ENCODE measurements at regions not wholly inside any gene's neighbourhood (a gene's known extent, or its start where the extent isn't known, plus 50 kb on each side); places are given as distances from the start of the nearest gene placed in this dataset.

DNA sequence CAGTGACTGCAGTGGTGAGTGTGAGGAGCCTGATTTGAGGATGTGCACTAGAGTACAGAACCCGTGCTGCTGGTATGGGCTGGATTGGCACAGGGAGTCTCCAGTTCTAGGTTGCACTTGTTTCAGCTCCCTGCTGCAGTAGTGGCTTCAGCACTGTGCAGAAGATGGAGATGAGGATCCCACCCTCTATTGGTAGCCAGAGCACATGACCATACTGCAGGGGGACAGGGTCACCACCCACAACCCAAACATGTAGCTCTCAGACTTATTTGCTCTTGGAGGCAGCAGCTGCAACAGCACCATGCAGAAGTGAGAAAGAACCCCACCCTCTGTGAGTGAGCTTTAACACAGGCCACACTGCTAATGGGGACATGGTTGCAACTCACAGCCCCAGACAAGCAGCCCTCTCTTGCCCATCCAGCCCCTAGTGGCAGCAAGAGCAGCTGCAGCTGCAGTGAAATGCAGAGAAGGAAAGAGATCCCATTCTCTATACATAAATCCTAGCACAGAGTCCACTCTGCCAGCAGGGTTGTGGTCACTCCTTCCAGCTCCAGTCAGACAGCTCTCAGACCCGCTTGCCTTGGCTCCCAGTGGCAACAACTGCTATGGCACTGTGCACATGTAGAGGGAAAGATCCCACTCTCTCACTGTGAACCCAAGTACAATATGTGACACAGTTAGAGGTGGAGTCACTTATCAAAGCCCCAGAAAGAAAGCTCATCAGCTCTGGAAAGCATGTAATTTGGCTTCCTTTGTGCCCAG is 51.4 kb upstream of the SCIN start:
- no peak for DNase-seq (ENCODE audit: low spot score)

DNA sequence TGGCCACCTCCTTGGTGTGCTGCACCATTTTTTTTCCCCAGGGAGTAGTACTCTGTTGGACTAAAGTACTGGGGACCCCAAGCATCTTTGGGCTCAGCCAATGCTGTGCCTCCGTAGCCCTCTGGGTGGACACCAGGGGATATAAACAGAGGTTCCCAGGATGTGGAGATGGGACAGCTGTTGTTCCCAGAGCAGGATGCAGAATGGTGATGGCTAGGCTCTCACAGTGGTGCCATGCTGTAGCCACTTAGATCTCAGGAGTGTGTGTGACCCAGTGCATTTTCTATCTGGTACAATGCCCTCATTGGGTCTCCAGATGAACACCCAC is 50.9 kb upstream of the SCIN start:
- DNase-seq (ENCODE audit: low spot score), result no peak
